HG02588 (cell line): ENCODE measurements at regions not wholly inside any gene's neighbourhood (a gene's known extent, or its start where the extent isn't known, plus 50 kb on each side); places are given as distances from the start of the nearest gene placed in this dataset.
"Not testable (repeated sequence)": the region's sequence is repeated elsewhere in the genome, so short reads cannot be mapped to it uniquely, and the experiment has no call there.

Experiments used
- ATAC-seq: cut with Tn5 transposase; IDR thresholded peaks from one replicate; pipeline ENCODE4 v1.9.1; 2021; ENCODE audit warnings: mild to moderate bottlenecking, moderate library complexity; ENCODE audit not compliant: unreplicated experiment

DNA sequence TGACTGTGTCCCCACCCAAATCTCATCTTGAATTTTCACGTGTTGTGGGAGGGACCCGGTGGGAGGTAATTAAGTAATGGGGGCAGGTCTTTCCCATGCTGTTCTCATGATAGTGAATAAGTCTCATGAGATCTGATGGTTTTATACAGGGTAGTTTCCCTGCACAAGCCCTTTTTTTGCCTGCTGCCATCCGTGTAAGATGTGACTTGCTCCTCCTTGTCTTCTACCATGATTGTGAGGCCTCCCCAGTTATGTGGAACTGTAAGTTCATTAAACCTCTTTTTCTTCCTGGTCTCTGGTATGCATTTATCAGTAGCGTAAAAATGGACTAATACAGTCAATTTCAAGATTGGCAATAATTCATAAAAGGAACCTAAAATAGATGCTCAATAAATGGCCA is 261.0 kb downstream of the ETV1 start:
- ATAC-seq: not testable (repeated sequence)

DNA sequence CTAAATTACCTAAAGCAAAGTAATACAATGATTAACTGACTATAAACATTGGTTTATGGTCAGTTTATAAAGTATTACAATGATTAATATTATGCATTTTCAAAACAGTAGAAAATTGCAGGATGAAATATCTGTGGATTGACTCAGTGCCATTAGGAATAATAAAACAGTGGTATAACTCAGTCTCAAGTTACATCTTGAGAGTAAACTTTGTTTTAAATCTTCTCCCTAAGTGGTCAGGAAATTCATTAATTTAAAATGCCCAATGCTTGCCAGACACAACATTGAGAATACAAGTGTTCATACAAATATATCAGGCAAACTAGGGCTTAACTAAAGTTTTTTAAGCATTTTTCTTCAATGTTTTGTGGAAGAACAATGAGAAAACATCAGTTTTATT is 257.8 kb downstream of the ETV1 start:
- ATAC-seq: no peak

DNA sequence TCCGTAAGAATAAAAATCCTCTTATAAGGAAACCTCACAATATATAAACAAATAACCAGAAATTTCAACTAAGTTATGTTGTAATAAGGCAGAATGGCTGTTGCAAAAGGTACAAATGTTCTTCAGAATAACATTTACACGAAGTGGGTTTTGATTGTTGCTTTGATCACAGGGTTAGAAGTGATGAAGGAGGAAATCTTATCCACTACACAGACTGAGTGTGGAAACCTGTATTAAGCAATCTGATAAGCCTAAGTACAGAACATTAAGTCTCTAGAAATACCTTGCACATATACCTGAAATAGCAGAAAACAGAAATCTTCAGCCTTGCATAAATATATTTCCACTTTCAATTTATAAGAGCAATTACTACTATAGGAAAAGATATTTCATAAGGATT is 251.9 kb downstream of the ETV1 start:
- ATAC-seq: no peak

DNA sequence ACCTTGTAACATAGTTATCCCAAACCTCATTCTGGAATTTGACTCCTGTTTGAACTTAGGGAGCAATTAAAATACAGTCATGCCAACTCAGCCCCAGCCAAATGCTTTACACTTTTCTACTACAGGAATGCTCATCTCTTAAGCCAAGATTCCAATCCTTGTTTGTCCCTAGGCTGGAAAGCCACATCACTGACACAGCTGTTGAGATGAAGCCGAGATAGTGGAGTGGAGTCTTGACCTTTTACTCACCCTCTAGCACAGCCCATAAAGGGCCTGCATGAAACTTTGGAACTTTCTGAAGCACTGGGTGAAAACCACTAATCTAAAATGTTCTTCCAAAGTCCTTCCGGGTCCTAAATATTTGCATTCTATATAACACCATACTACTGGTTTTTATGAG is 247.3 kb downstream of the ETV1 start:
- ATAC-seq: no peak

DNA sequence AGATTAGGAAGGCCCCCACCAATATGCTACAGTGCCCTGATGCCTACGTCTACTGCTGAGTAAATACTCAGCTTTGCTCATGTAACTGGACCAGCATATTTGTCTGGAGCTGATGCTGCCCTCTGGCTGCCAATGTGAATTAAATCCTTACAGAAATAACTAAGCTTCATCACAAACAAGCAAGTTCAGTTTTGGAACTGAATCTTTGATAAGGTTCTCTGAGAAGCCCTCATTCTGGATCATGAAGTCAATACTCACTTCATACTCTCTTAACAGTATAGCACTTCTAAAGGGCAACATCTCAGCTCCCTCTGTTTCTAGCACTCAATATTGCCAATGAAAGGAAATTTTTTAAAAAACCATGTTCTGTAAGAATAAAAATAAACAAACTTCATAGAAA is 246.7 kb downstream of the ETV1 start:
- no peak for ATAC-seq

DNA sequence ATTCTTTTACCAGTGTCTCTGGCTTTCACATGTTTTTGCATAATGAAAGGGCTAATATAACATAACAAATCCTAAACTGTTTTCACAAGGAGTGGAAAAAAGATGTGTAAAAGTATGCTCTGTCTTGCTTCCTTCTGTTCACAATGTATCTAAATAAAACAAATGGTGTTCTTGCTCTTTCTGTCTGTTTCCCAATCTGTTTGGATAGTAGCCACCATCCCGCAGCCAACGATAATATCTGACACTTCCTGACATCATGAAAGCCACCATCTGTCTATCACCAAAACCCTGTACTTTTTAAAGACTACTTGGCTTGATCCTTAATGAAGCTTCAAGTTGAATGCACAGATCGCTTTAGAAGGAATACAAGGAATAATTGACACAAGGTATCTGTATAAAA is 246.2 kb downstream of the ETV1 start:
- ATAC-seq: no peak

DNA sequence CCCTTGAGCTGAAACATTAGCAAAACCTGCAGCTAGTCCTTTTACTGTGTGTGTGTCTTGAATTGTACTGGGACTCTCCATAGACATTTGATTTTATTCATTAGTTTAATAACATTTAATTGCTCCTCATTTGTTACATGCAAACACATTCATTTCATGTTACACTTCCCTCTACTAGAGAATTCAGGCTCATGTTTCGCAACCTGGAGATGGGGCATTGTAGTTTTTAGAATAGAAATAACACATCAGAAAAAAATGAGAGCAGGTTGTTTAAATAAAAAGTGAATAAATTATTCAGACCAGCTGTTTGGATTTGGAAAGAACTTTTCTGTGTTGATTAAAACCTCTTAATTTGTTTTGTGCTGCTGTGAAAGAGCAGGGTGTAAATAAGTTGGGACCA is 243.9 kb downstream of the ETV1 start:
- ATAC-seq: no peak

DNA sequence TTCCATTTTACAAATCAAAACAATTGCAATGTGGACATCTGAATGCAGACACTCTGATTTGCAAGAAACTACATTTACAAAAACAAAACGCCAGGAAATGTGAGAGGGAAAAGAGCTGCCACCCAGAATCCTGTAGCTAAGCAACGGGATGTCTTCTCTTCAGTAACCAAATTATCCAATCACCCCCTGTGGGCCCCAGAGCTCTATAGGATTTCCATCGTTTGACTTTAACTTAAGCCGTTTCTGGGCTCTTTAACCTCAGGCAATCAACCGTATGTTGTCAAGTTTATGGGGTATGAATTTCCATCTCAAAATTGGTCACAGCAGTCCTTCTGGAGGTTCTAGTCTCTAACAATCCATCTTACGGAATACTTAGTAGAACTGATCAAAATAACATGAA is 240.5 kb downstream of the ETV1 start:
- ATAC-seq: no peak

DNA sequence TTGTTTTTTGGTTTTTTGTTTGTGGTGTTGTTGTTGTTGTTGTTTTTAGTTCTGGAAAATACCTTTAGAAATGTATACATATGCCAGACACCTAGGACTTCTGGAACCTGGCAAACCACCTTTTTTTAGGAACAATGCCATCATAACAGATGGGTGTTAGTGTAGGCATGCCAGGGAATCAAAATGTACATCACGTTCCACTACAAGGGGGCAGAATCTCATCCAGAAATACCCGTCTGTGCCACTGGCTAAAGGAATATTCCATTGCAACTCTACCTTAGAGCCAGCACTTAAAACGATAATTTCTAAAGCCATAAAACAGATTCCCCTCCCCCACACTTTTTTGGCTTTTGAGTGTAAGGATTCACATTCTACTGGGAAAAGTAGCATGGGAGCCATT is 239.8 kb downstream of the ETV1 start:
- no peak for ATAC-seq

DNA sequence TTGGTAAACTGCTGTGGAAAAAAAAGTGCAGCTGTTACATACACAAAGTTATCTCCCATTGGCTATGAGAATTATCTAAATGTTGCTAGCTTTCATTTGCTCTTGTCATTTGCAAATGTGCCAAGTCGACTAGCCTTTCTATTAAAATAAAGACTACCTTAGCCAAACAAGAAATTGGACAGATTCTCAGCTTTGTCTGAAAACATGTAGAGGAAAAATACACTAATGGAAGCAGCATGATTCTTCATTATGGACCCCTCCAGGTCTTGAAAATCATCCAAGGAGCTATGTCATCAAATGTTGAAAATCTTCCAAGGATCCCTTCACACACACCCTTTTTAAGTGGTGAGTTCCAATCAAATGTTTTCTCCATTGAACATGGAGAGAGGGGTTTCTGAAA is 237.7 kb downstream of the ETV1 start:
- ATAC-seq: no peak

DNA sequence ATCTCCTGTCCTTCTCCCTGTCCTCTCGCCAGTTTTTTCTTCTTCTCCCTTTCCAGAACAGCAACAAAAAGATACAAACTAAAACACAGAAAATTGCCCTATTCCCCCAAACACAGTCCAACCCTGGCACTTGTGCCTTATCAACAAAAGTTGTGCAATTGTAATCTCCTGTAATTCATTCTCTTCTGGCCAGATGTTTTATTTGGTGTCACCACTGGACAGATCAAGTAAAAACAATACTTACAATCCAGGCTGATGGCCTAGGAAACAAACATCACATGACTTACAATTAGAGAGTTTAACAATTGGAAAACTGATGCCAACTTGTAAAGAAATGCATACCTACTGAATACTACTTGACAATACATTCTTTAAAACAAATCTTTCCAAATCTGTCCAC is 231.6 kb downstream of the ETV1 start:
- no peak for ATAC-seq

DNA sequence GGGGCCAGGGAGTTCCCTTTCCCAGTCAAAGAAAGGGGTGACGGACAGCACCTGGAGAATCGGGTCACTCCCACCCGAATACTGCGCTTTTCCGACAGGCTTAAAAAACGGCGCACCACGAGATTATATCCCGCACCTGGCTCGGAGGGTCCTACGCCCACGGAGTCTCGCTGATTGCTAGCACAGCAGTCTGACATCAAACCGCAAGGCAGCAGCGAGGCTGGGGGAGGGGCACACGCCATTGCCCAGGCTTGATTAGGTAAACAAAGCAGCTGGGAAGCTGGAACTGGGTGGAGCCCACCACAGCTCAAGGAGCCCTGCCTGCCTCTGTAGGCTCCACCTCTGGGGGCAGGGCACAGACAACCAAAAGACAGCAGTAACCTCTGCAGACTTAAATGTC is 223.6 kb downstream of the ETV1 start:
- ATAC-seq: not testable (repeated sequence)

DNA sequence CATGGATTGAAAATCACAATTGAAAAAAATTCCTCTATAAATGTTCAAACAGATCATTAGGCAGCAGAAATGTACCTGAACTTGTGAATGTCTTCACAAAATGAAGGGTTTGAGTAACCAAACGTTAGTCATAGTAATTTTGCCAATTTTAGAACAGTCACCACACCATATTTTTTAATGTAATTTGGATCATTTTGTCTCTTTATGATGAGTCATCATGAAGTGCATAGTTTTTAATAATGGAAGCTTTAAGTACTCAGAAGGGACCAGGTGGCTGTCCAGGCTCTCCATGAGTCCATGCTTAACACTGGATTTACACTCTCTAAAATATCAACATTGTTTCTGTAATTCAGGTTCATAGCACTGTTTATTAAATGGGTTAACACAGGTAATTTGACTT is 219.2 kb downstream of the ETV1 start:
- no peak for ATAC-seq

DNA sequence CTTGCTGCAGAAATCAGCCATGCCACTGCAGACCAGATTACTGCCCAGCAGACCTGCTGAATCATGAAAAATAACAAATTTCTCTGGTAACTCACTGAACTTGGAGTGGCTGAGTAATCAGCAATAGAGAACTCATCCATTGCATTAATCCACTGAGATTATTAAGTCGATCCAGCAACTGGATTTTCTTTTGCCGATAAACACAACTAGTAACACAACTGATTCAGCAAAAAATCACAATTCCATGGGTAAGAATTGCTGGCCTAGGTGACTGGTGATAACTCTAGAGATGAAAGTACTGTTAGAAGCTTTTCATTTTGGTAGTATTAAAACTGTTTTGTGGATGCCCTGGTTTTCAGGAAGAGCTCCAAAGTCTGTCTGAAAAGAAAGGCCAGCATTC is 214.5 kb downstream of the ETV1 start:
- ATAC-seq: no peak

DNA sequence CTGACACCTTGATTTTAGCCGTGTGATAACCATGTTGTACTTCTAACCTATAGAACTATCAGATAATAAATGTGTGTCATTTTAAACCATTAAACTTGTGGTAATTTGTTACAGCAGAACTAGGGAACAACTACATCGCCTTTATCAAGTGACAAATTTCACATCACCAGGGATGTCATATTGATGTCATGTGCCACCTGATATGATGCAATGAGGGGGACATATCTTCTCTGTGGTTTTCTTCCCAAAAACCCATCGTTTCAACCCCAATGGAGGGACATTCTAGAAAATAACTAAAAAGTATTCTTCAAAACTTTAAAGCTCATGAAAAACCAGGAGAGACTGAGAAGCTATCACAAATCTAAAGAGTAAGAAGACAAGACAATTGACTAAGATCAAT is 212.2 kb downstream of the ETV1 start:
- ATAC-seq: no peak

DNA sequence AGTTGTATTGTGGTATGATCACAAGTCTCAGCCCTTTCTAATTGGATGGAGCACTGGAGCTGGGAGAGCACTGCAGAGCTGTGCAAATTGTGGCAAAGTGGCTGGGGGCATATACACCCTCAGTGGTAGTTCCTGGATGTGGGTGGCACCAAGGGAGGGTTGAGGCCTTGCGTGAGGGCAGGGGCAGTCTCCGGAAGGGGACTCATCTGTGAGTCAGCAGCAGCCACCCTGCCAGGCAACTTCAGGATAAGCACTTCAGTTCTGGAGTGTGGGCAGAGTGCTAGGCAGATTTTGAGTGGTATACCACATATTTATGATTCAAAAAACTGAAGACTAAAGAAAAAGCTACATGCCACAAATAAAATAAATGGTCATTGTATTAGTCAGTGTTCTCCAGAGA is 210.5 kb downstream of the ETV1 start:
- ATAC-seq: no peak

DNA sequence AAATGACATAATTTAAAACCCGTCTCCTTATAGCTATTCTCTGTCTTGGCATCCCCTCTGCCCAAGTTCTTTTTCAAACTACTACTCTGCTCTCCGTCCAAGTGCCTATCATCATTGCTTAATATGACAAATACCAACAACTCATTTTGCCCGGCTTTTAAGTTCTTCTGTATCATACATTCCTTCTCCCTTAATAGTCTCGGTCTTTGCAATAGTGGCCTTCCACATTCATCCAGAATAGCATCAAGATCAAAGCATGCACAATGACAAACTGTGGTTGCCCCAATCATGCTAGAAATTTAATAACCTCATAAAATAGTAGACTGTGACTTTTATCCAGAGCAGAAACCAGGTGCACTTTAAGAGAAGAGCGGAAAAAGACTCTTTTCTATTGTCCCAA is 198.9 kb downstream of the ETV1 start:
- no peak for ATAC-seq

DNA sequence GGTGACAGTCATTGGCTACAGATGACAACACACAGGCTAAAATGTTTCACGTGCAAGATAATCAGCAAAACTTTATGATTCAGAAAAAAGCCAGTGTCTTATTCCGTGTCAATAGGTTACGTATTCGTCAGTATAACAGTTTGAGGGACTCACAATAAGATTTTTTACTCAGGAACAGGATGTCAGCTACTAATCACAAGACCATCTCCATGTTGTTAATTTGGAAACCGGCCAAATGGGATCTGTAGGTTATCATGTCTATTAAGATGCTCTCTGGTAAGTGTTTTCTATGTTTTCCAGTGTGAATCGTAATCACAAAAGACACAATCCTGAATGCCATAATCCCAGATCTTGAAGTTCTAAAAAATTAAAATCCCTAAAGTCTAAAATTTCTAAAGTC is 197.3 kb downstream of the ETV1 start:
- ATAC-seq: no peak

DNA sequence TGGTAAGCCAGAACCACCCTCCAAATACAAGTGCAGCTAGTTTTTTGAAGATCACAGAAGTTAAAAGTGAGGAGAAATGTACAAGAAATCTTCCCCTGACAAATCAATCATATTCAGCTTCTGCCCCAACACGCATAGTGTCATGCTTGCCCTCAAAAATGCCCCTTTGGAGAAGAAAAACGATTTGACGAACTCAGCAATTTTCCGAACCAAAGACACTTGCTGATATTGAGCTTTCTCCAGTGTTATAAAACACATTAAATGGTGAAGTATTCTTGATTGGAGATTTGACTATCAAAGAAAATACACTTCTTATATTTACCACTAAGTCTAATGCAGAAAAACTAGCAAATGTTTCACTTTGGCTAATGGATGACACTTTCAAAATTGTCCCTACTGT is 195.5 kb downstream of the ETV1 start:
- ATAC-seq: no peak

DNA sequence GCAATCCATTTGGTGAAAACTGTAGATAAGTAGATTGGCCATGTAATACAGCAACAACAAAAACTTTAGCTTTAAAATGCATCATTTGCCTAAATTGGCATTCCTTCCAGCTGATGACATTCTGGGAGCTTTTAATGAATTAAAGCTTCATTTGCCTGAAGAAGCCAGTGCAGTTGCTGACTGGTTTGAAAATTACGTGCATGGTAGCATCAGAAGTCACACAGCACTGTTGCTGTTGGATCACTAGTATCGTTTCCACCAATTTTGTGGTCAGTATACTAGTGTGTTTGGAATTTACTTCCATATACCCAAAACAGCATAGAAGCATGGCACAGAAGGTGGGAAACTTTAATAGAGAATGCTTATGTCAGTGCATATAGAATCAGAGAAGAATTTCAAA is 194.9 kb downstream of the ETV1 start:
- ATAC-seq: no peak

DNA sequence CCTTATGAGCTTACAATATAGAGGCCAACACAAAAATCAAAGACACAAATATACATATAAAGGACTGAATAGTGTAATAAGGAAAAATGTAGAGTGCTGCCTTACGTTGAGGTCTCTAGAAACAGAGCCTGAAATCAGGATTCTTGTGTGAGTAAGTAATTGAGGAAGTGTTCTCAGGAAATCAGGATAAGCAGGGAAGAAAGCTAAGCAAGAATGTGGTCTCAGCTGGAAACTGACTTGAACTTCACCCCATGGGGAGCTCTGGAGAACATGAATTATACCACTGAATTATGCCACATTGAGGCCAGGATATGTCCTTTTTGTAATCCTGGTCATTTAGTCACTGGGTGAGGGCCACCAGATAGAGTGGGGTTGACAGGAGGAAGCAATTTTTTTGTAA is 191.9 kb downstream of the ETV1 start:
- no peak for ATAC-seq

DNA sequence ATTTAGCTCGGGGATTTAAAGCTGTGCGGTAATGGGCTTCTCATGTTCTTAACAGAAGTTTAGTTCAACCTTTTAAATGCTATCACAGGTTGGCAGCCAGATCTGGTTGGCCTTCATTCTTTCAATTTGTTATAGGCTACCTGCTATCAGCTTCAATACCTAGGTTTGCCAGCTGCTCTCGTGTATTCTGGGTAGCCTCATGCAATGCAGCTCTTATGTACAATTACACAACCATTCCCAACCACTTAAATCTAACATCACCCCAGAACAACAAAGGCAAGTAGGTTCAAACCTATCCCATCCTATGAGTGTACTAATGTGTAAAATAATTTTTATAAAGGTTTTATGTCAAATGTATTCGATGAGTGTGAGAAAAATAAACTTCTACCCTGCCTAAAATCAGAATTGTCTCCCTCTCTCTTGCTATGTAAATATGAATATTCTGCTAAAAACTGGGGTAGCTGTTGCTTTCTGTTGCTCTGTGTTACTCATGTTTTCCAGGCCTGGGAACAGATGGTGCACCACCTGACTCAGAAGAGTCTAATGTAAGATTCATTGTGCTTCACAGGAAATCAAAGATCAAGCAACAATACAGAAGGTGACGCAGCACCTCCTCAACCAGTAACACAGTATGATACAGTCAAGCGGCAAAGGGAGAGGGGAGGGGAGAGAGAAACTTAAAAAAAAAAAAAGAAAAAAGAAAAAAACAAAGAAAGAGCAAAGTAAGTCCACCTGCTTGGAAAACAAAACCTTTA is 188.6 kb downstream of the ETV1 start:
- ATAC-seq: no peak

DNA sequence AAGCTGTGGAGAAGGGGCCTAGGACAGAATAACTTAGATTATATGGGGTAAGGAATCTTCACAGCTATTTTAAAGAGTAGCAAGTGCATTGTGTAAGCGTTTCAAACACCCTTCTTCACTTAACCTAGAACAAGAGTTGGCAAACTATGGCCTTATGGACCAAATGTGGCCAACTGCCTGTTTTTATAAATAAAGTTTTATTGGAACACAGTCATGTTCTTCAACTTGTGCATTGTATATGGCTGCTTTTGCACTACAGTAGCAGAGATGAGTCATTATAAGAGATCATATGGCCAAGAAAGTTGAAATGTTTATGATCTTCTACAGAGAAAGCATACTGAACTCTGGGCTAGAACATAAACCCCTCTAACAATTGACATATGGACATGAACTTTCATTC is 187.8 kb downstream of the ETV1 start:
- ATAC-seq: no peak
